Chondrocyte (in vitro differentiated cells): ENCODE measurements at regions not wholly inside any gene's neighbourhood (a gene's known extent, or its start where the extent isn't known, plus 50 kb on each side); places are given as distances from the start of the nearest gene placed in this dataset.

ENCODE experiments used
- DNase-seq: peaks from one replicate; pipeline ENCODE4 v3.0.0; 2021; ENCODE audit warnings: mixed read lengths, low spot score
- H3K27ac Mint-ChIP-seq: one replicate; pipeline ENCODE4 v1.8.0; 2021; ENCODE audit warnings: mild to moderate bottlenecking, moderate library complexity, mixed read lengths; ENCODE audit not compliant: unreplicated experiment
- H3K27me3 Mint-ChIP-seq: 2 replicates; pipeline ENCODE4 v1.8.0; 2021; ENCODE audit warnings: low read depth, mixed read lengths
- H3K36me3 Mint-ChIP-seq: 2 replicates; pipeline ENCODE4 v1.8.0; 2021; ENCODE audit warnings: low read depth, mixed read lengths
- H3K4me1 Mint-ChIP-seq: 2 replicates; pipeline ENCODE4 v1.8.0; 2021; ENCODE audit warnings: low read depth, mild to moderate bottlenecking, mixed read lengths
- H3K4me3 Mint-ChIP-seq: one replicate; pipeline ENCODE4 v1.8.0; 2021; ENCODE audit warnings: mild to moderate bottlenecking, moderate library complexity, mixed read lengths; ENCODE audit not compliant: unreplicated experiment
- H3K9me3 Mint-ChIP-seq: 2 replicates; pipeline ENCODE4 v1.8.0; 2021; ENCODE audit warnings: low read depth, mixed read lengths
- CTCF ChIP-seq: fragments of 200-600 bp; sonication (generic); IDR thresholded peaks from 2 replicates; pipeline ENCODE4 v1.5.0; 2021; ENCODE audit warnings: antibody characterized with exemption, mild to moderate bottlenecking, moderate library complexity

GRCh38 chr22:22156348-22156715 lies 88.3 kb upstream of the VPREB1 start:
- Mint-ChIP-seq H3K27ac (no peak overlapping the region), H3K36me3 (peaks cover 2% of the 10 kb centered on the region), H3K9me3 (peaks cover 2% of the 10 kb centered on the region), H3K4me3 (no peak overlapping the region), H3K27me3 (peaks cover 40% of the 10 kb centered on the region), H3K4me1 (no peaks in the 10 kb centered on the region)
- DNase-seq: no peak
- no peak for TF ChIP-seq CTCF

- Mint-ChIP-seq H3K27ac (no peak overlapping the region), H3K4me1 (no peaks in the 10 kb centered on the region), H3K27me3 (peaks cover 43% of the 10 kb centered on the region), H3K36me3 (peaks cover 2% of the 10 kb centered on the region), H3K4me3 (no peak overlapping the region), H3K9me3 (peaks cover 2% of the 10 kb centered on the region)
- TF ChIP-seq CTCF: no peak
- no peak for DNase-seq
Observed at GRCh38 chr22:22155607-22156006, 89.0 kb upstream of the VPREB1 start.

- Mint-ChIP-seq H3K27me3 (peaks cover 47% of the 10 kb centered on the region), H3K9me3 (peaks cover 2% of the 10 kb centered on the region), H3K36me3 (peaks cover 2% of the 10 kb centered on the region), H3K4me1 (no peaks in the 10 kb centered on the region), H3K4me3 (no peak overlapping the region), H3K27ac (no peak overlapping the region)
- no peak for DNase-seq
- TF ChIP-seq CTCF: no peak
Observed at GRCh38 chr22:22155146-22155545, 89.4 kb upstream of the VPREB1 start.

- no peak overlapping the region for H3K27ac Mint-ChIP-seq
- H3K4me3 Mint-ChIP-seq: no peak overlapping the region
- no peaks in the 10 kb centered on the region for H3K4me1 Mint-ChIP-seq
- TF ChIP-seq CTCF: no peak
- DNase-seq: no peak
- H3K27me3 Mint-ChIP-seq: peaks cover 48% of the 10 kb centered on the region
- no peaks in the 10 kb centered on the region for H3K9me3 Mint-ChIP-seq
- no peaks in the 10 kb centered on the region for H3K36me3 Mint-ChIP-seq
Observed at GRCh38 chr22:22154040-22154439, 90.5 kb upstream of the VPREB1 start.

GRCh38 chr22:22151308-22151707 lies 93.3 kb upstream of the VPREB1 start:
- Mint-ChIP-seq H3K4me1 (no peaks in the 10 kb centered on the region), H3K27me3 (peaks cover 66% of the 10 kb centered on the region), H3K9me3 (no peaks in the 10 kb centered on the region), H3K4me3 (no peak overlapping the region), H3K27ac (no peak overlapping the region), H3K36me3 (no peaks in the 10 kb centered on the region)
- no peak for DNase-seq
- no peak for TF ChIP-seq CTCF
